HG02588 (cell line): ENCODE measurements at regions not wholly inside any gene's neighbourhood (a gene's known extent, or its start where the extent isn't known, plus 50 kb on each side); places are given as distances from the start of the nearest gene placed in this dataset.
A peak's percentile ranks its signal among the peaks of the same experiment; 100 is the strongest.

Source experiments
- ATAC-seq: cut with Tn5 transposase; IDR thresholded peaks from one replicate; pipeline ENCODE4 v1.9.1; 2021; ENCODE audit warnings: mild to moderate bottlenecking, moderate library complexity; ENCODE audit not compliant: unreplicated experiment

DNA sequence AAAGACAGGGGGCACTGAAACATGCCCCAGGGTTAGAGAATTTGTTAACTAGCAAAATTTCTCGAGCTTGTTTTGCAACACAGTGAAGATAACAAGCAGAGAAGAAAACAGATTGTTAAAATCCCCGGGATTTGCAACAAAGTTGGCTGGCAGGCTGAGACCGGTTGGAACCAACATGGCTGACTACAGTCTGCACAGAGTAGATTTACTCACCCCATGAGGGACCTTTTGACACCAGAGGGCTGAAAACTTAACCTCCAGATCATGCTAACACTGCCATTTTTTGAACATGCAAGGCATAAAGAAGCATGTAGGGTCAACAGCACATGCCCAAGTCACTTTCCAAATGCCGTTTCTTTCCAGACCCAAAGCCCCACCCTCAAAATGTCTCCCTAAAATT lies 95.2 kb upstream of the TMEM26 start:
- no peak for ATAC-seq

DNA sequence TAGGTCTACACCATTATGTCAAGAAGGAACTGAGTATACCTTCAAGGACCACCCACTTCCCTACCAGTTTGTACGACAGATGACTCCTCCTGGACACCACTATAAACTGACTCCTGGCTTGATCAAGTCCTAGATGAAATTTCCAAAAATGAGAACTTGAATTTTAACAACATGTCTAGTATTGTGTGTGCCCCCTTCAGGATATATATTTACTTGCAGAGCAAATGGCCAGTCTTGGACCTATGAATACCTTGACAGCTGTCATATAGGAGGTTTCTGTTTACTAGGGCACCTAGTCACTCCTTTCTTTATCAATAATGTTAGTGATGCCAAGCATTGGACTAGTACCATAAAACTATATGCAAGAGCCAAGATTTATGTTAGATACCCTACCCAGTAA lies 94.1 kb upstream of the TMEM26 start:
- ATAC-seq = no peak

DNA sequence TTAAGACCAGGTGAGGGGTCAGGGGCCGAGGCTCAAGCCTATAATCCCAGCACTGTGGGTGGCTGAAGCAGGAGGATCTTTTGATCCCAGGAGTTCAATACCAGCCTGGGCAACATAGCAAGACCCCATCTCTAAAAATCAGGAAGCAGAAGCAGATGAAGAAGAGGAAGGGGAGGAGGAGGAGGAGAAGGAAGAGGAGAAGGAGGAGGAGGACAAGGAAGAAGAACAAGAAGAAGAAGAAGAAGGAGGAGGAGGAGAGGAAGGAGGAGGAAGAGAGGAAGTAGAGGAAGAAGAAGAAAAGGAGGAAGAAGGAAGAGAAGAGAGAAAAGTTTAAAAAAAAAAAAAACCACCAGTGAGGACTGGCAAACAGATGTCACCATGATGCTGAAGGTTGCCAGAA lies 92.0 kb upstream of the TMEM26 start:
- ATAC-seq = no peak

DNA sequence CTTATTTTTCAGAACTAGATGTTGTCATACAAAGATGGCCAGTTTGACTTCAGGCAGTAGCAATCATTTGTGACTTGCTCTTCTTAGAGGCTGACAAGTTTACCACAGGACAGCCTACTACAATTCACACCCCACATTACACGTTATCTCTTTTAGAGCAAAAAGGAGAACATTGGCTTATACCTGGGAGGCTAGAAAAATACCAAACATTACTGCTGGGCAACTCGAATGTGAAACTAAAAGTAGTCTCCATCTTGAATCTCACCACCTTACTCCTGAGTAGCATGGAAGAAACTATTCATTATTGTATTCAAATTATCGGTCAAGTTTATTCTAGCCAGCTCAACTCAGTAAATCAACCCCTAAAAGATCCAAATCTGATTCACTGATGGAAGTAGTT lies 90.7 kb upstream of the TMEM26 start:
- no peak for ATAC-seq

DNA sequence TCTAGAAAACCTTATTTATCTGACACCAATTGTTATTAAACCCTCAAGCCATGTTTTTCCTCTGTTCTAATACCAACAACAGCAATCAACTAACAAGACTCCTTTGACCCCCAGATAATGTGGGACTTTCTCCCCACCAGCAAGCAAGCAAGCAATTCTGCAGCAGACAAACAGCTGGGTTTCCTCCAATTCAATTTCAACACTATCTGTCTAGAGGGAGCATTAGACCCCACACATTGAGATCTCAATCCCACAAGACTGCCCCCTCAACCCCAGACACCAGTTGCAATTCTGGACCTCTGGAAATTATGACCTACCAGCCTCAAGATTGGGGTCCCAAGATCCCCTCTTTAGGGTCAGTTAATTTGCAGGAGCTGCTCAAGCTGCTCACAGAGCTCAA lies 89.4 kb upstream of the TMEM26 start:
- no peak for ATAC-seq

DNA sequence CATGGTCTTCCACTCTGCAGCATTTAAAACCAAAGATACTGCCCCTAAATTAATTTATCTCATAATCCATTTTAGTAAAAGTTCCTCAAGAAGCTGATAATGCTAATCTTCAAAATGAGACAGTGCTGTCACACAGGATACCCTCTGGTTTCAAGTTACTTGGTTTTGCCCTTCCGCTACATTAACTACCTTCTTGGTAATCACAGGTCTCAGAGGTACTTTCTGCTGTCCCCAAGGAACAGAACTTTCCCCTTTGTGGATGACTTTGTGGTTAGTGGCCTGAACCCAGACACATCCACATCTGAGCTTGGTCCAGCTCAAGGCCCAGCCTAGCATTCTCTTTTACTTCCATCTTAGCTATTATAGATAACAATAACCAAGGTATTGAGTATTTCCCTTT lies 88.8 kb upstream of the TMEM26 start:
- peak; percentile 70 for ATAC-seq

DNA sequence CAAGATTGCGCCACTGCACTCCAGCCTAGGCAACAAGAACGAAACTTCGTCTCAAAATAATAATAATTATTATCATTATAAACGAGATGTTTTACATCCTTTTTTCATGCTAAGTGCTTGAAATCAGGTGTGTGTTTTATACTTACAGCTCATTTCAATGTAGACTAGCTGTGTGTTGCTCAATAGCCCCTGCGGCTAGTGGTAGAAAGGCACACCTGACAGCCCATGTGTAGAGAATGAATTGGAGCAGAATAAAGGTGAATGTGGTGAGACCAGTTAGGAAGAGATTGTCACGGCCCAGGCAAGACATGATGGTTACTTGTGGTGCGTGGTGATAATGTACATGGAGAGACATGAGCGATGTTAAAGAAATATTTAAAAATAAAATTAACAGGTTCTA lies 86.7 kb upstream of the TMEM26 start:
- ATAC-seq = no peak

DNA sequence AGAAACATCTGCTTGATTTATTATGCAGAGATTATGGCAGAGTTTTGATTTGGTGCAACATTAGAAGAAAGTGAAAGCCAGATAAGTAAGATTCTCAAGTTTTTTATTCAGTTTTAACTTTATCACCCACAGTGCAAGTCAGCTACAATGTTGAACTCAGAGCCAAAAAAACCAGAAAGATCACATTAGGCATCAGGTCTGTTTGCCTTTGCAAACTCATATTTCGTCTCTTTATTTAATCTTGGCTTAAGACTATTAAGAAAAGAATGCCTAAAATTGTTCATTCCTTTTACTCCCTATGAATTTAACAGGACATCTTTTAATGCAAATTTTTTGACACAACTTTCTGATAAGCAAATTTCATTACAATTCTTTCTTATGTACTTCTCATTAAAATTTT lies 76.0 kb upstream of the TMEM26 start:
- ATAC-seq = no peak

DNA sequence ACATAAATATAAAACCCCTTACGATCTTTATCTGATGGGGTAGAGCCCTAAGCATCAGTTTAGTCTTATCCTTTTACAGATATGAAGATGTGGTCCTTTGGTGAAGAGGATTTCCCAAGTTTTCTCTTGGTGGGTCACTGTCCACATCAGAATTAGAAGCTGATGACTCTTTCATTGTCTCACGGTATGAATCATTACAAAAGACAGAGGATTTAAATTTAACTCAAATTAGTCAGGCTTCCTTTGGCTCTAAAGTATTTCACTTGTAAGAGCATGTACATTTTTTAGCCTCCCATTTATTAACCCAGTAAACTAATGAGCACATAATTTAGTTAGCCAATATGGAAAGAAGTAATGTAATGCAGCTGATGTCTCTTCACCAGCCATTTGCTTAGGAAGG lies 49.9 kb upstream of the TMEM26 start:
- ATAC-seq = no peak
